GM12873 (cell line): ENCODE measurements at regions not wholly inside any gene's neighbourhood (a gene's known extent, or its start where the extent isn't known, plus 50 kb on each side); places are given as distances from the start of the nearest gene placed in this dataset.

Source experiments
- TF ChIP-seq, protein P1 (sequence below): IDR thresholded peaks from 2 replicates; pipeline ENCODE4 v1.5.1; 2012; ENCODE audit warnings: low read depth, mild to moderate bottlenecking, moderate library complexity, low read length, control low read depth; ENCODE audit not compliant: insufficient read depth; ENCODE audit errors: missing control alignments

- TF ChIP-seq, protein P1, sequence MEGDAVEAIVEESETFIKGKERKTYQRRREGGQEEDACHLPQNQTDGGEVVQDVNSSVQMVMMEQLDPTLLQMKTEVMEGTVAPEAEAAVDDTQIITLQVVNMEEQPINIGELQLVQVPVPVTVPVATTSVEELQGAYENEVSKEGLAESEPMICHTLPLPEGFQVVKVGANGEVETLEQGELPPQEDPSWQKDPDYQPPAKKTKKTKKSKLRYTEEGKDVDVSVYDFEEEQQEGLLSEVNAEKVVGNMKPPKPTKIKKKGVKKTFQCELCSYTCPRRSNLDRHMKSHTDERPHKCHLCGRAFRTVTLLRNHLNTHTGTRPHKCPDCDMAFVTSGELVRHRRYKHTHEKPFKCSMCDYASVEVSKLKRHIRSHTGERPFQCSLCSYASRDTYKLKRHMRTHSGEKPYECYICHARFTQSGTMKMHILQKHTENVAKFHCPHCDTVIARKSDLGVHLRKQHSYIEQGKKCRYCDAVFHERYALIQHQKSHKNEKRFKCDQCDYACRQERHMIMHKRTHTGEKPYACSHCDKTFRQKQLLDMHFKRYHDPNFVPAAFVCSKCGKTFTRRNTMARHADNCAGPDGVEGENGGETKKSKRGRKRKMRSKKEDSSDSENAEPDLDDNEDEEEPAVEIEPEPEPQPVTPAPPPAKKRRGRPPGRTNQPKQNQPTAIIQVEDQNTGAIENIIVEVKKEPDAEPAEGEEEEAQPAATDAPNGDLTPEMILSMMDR, result no peak
These were observed 78.3 kb upstream of the BARHL2 start for GRCh38 chr1:90795431-90795830.

DNA sequence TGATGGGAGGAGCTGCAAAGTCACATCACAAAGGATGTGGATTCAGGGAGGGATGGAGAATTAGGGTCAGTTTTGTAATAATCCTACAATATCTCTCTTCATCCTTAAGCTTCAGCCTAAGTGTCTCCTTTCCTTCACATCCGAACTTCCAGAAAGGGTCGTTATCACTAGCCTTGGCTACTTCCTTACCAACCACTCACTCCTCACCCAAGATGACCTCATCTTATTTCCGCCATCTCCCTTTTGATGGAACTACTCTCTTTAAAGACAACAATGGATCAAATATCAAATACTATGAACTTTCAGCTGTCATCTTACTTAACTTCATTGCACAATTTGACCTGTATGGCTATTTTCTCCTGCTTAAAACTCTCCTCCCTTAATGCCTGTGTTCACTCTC, 69.6 kb upstream of the BARHL2 start:
- TF ChIP-seq, protein P1, result no peak

DNA sequence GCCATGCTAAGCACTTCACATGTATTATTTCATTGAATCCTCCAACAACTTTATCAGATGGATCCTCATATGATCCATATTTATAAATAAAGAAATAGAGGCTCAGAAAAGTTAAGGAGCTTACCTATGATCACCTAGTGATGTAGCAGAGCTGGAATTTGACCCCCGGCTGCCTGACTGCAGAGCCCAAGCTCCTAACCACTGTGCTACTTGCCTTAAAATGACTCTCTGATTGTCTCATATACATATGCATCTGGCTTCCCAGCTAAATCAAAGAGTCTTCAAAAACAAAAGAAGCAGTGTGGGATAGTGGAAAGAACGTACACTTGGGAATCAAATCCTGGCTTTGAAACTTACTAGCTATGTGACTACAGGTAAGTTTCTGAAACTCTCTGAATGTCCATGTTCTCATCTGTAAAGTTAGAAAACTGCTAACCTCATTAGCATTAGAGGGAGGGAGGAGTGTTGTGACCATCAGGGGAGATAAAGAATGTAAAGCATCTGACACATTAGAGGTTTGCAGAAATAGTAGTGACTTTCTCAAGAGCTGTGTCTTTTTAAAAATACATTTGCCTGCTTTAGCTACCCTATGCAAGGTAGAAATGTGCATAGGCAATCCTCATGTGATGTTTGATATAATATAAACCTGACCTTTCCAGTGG, 67.2 kb upstream of the BARHL2 start:
- TF ChIP-seq, protein P1, result no peak

DNA sequence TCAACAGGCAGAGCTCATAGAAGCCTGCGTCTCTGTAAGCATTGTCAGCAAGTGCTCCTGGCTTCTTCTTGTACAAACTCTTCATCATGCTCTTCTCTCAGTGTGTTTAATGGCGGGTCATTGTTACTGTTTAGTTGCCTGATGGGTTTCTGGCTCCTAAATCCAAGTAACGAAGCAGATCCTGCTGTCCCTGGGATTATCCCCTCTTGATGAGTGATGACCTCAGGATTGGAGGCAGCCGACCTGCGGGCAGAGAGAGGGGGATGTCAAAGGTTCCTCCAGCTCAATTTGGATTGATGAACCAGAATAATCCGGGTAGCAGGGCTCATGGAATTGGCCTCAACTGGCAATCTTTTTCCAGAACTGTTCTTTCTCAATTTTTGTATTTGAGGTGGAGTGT, 66.1 kb upstream of the BARHL2 start:
- TF ChIP-seq, protein P1, result no peak

- TF ChIP-seq, protein P1, result no peak
These were observed 64.9 kb upstream of the BARHL2 start for GRCh38 chr1:90782046-90782445.

GRCh38 chr1:90781534-90781933, 64.4 kb upstream of the BARHL2 start:
- TF ChIP-seq, protein P1, result no peak

GRCh38 chr1:90780981-90781380, 63.9 kb upstream of the BARHL2 start:
- TF ChIP-seq, protein P1, result no peak

- TF ChIP-seq, protein P1, result no peak
These were observed 62.5 kb upstream of the BARHL2 start for GRCh38 chr1:90779573-90779972.
